ENCODE measurements at regions not wholly inside any gene's neighbourhood (a gene's known extent, or its start where the extent isn't known, plus 50 kb on each side); places are given as distances from the start of the nearest gene placed in this dataset.

- no peak overlapping the region for H3K4me3 ChIP-seq
- no peaks in the 10 kb centered on the region for H3K36me3 ChIP-seq
- no peaks in the 10 kb centered on the region for H3K27me3 ChIP-seq
- no peak for TF ChIP-seq POLR2AphosphoS5 (IDR thresholded peaks at IDR 0.05)
- TF ChIP-seq, protein P1, sequence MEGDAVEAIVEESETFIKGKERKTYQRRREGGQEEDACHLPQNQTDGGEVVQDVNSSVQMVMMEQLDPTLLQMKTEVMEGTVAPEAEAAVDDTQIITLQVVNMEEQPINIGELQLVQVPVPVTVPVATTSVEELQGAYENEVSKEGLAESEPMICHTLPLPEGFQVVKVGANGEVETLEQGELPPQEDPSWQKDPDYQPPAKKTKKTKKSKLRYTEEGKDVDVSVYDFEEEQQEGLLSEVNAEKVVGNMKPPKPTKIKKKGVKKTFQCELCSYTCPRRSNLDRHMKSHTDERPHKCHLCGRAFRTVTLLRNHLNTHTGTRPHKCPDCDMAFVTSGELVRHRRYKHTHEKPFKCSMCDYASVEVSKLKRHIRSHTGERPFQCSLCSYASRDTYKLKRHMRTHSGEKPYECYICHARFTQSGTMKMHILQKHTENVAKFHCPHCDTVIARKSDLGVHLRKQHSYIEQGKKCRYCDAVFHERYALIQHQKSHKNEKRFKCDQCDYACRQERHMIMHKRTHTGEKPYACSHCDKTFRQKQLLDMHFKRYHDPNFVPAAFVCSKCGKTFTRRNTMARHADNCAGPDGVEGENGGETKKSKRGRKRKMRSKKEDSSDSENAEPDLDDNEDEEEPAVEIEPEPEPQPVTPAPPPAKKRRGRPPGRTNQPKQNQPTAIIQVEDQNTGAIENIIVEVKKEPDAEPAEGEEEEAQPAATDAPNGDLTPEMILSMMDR (IDR thresholded peaks at IDR 0.05): no peak
- no peaks in the 10 kb centered on the region for H3K9me3 ChIP-seq
- no peak overlapping the region for H3K27ac ChIP-seq (replicated peaks in 1 of 4)
- peaks cover 0 to 7% (median 2%) of the 10 kb centered on the region in 4 donors for H3K4me1 ChIP-seq
- no peak for DNase-seq (ENCODE audit: extremely low spot score)
- intact Hi-C loops (cut with DNase I): no loop called here
Measured at GRCh38 chr6:149217466-149217888, 100.0 kb upstream of the TAB2 start.

DNA sequence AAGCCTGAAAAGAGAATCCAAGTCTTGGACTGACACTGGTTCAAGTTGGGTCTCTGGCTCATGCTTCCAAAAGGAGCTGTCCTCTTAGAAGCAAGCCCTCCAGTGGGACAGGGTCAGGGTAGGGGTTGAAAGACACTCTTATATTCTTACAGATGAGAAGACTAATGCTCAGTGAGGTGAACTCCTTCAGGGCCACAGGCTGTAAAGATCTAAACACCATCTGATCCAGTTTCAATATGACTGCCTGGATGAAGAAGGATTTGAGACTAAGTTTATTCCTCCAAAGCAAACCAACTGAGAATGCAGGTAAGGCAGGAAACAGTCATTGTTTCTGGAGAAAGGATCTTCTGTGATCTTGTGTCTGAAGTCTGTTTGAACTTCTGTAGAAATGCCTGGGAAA lies 99.0 kb upstream of the TAB2 start:
- TF ChIP-seq EP300 (IDR thresholded peaks at IDR 0.05) (no peak), POLR2A (IDR thresholded peaks at IDR 0.05; ENCODE audit: low read depth) (no peak)
- TF ChIP-seq, protein P1 (IDR thresholded peaks at IDR 0.05): no peak
- Histone ChIP-seq H3K36me3 (no peaks in the 10 kb centered on the region), H3K4me3 (no peak overlapping the region), H3K27me3 (no peaks in the 10 kb centered on the region), H3K4me1 (peaks cover 3 to 6% (median 4%) of the 10 kb centered on the region in 4 donors), H3K27ac (replicated peaks in 1 of 4) (no peak overlapping the region), H3K9me3 (no peaks in the 10 kb centered on the region)
- DNase-seq (ENCODE audit: extremely low spot score): no peak
- intact Hi-C loops (cut with DNase I): no loop called here

DNA sequence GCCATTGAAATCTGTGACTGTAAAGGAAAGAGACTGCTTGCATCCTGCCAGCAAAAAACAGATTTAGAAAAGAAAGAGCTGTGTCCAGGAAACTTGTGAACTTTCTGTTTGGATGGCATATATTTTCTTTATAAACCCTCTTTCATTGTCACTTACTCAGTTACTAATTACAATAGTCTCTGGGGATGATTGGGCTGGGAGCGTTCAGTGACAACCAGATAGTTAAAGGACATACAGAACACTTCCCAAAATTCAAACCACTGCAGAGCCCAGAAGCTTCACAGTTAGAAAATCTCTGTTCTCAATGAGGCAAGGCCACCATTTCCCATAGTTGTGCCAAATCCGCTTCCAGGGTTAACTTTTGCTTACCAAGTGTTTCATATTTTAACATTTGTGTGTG lies 98.6 kb upstream of the TAB2 start:
- Histone ChIP-seq H3K27ac (replicated peaks in 1 of 4) (no peak overlapping the region), H3K36me3 (no peaks in the 10 kb centered on the region), H3K4me1 (peaks cover 8 to 10% (median 8%) of the 10 kb centered on the region in 4 donors), H3K9me3 (no peaks in the 10 kb centered on the region), H3K4me3 (no peak overlapping the region), H3K27me3 (no peaks in the 10 kb centered on the region)
- TF ChIP-seq POLR2A (IDR thresholded peaks at IDR 0.05; ENCODE audit: low read depth) (no peak), POLR2AphosphoS5 (IDR thresholded peaks at IDR 0.05) (no peak), EP300 (IDR thresholded peaks at IDR 0.05) (no peak)
- TF ChIP-seq, protein P1 (IDR thresholded peaks at IDR 0.05): no peak
- no peak for DNase-seq (ENCODE audit: extremely low spot score)
- intact Hi-C loops (cut with DNase I): no loop called here
- WGBS: 93% methylated on average over 2 of the region's 2 CpGs

DNA sequence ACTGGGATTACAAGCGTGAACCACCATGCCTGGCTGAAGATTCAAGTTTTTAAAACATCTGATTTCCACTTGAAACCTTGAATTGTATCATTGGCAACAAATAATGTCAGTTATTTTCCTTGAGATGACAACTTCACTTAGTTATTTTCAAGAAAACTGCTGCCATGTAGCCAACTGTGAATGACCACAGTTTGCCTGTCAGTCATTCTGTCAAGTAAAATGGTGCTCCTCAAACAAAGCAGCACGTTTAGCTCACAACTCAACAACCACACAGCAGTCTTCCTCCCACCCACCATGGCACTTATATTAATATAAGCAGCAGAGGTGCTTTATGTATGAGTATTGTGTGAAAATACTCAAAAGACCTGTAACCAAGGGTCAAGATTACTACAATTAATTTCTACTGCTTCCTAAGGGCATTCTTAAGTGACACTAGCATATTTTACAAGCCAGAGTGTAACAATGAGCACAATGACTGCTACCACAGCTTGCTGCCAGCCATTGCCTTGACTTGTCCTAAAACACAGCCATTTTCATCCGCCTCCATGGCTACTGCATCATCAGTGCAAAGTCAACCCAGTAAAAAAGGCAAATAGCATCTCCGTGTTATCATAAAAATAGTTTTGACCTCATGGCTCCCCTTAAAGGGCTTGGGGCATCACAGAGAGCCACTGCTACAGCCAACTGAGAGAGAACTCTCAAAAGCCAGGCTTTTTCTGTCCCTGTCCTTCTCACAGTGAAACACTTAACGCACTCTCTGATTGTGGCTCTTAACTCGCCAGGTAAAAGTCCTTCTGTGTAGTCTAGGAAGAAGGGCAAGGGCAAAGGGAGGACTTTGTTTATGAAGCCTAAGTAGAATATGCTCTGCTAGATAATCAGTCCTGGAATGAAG lies 96.4 kb upstream of the TAB2 start:
- peaks cover 10 to 19% (median 13%) of the 10 kb centered on the region in 4 donors for H3K4me1 ChIP-seq
- H3K4me3 ChIP-seq: no peak overlapping the region
- H3K27me3 ChIP-seq: no peaks in the 10 kb centered on the region
- 95% methylated on average over 6 of the region's 6 CpGs for WGBS
- TF ChIP-seq POLR2AphosphoS5 (IDR thresholded peaks at IDR 0.05) (no peak), POLR2A (IDR thresholded peaks at IDR 0.05; ENCODE audit: low read depth) (no peak)
- TF ChIP-seq, protein P1 (IDR thresholded peaks at IDR 0.05): no peak
- H3K9me3 ChIP-seq: no peaks in the 10 kb centered on the region
- no peak for DNase-seq (ENCODE audit: extremely low spot score)
- intact Hi-C loops (cut with DNase I): no loop called here
- no peak overlapping the region for H3K27ac ChIP-seq (replicated peaks in 1 of 4)
- no peaks in the 10 kb centered on the region for H3K36me3 ChIP-seq

- DNase-seq (ENCODE audit: extremely low spot score): no peak
- Histone ChIP-seq H3K4me3 (no peak overlapping the region), H3K27me3 (no peaks in the 10 kb centered on the region), H3K27ac (replicated peaks in 1 of 4) (no peak overlapping the region), H3K9me3 (no peaks in the 10 kb centered on the region), H3K4me1 (peaks cover 10 to 24% (median 13%) of the 10 kb centered on the region in 4 donors), H3K36me3 (no peaks in the 10 kb centered on the region)
- no peak for TF ChIP-seq EP300 (IDR thresholded peaks at IDR 0.05)
- TF ChIP-seq POLR2AphosphoS5 (IDR thresholded peaks at IDR 0.05): no peak
- TF ChIP-seq POLR2A (IDR thresholded peaks at IDR 0.05; ENCODE audit: low read depth): no peak
- TF ChIP-seq, protein P1 (IDR thresholded peaks at IDR 0.05): no peak
- 93% methylated on average over 4 of the region's 4 CpGs for WGBS
- intact Hi-C loops (cut with DNase I): no loop called here
Measured at GRCh38 chr6:149221774-149222070, 95.8 kb upstream of the TAB2 start.

All from esophagus muscularis mucosa (tissue), 4 donors.